Forelimb muscle (tissue), 1 donor: ENCODE measurements at regions not wholly inside any gene's neighbourhood (a gene's known extent, or its start where the extent isn't known, plus 50 kb on each side); places are given as distances from the start of the nearest gene placed in this dataset.

ENCODE experiments used
- DNase-seq: peaks from one replicate; pipeline ENCODE4 v3.0.0-alpha.2; 2013; ENCODE audit warnings: low read depth

GRCh38 chr2:16175247-16175825 lies 235.0 kb downstream of the MYCN start:
- DNase-seq = no peak

DNA sequence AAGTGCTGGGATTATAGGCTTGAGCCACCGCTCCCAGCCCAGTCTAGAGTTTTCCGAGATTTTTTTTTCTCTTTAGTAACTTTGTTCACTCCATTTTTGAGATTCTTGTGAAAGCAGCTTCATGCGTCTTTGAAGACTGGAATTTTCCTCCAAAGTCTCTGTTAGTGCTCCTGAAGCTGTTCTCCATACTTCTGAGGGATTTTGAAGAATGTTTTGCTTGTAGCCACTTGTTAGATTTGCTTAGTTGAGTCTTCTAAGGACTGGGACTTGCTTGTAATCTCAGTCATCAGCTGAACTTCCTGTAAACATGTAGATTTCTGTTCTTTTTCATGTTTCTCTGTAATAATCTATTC lies 234.3 kb downstream of the MYCN start:
- no peak for DNase-seq

- DNase-seq = no peak
Observed at GRCh38 chr2:16173893-16174692, 233.7 kb downstream of the MYCN start.

DNA sequence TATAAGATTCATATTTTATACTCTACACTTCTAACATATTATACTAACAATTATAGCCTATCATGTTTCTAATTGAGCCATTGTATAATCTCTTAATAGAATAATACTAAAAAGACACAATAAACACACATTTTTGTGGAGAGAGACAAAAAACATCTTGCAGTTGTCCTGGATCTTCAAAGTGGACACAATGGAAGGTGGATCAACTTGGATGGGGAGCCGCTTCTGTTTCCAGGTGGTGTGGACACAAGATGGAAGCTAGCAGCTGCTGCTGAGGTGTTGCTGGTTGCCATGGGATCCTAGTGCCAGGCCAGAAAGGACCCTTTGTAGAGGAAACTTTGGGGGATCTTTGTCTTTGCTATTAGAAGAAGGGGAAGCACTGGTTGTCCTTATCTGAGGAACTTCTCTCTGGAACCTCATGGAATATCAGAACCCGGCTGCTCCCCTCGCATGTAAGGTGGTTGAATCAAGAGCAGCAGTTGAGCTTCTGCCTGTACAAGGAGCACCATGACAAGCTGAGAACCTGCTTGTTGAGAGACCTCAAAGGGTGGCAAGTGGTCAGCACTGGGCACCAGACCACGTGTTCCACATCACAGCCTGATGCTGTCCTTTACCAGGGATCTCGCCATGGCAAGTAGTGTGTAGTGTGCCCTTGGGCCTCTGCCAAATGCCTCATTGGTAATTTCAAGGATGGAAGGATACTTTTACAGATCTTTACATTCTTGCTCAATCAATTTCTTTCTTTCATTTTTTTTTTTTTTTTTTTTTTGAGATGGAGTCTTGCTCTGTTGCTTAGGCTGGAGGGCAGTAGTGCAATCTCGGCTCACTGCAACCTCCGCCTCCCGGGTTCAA lies 232.2 kb downstream of the MYCN start:
- no peak for DNase-seq

DNA sequence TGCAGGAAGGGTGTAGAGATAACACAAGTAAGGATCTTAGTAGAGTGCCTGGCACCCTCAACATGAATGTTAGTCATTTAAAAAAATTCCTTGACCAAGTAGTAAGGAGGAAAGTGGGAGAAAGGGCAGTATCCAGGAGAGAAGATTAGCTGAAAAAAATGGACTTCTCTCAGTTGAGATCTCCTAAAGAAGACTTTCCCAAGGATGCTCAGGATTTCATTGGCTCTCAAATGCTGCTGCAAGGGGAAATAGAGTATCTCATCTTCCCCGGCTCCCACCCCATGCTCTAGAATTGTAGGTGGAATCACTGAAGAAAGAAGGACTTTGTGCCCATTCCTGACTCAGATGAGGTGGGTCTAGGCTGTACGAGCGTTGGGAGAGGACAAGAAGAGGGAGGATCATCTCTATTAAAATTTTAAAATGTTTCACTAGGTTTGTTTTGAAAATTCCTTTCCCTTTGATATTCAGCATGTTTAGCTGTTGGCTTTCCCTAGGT lies 231.1 kb downstream of the MYCN start:
- no peak for DNase-seq

- DNase-seq = no peak
Observed at GRCh38 chr2:16170675-16171424, 230.5 kb downstream of the MYCN start.

DNA sequence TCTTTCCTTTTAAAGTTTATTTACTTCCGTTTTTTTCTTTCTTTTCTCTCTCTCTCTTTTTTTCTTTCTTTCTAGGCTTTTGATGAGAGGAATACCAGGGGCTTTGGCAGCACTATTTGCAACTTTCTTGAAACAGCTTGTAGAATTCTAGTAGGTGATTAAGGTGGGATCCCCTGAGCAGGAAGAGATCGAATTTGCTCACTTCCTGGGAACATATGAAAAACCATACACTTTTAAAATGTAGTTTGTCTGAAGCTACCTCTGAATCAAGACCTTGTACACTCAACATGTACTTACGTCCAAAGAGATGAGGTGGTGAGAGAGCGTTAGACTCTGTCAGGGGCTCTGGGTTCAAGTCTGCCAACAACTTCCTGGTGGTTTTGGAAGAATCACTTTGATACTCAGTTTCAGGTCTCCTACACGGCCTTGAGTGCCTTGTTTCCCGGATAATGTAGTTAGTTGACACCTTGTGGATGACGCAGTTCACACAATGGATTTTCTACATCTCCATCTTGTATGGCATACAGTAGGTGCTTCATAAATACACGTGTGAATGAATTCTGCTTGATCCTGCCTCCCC lies 229.1 kb downstream of the MYCN start:
- no peak for DNase-seq

DNA sequence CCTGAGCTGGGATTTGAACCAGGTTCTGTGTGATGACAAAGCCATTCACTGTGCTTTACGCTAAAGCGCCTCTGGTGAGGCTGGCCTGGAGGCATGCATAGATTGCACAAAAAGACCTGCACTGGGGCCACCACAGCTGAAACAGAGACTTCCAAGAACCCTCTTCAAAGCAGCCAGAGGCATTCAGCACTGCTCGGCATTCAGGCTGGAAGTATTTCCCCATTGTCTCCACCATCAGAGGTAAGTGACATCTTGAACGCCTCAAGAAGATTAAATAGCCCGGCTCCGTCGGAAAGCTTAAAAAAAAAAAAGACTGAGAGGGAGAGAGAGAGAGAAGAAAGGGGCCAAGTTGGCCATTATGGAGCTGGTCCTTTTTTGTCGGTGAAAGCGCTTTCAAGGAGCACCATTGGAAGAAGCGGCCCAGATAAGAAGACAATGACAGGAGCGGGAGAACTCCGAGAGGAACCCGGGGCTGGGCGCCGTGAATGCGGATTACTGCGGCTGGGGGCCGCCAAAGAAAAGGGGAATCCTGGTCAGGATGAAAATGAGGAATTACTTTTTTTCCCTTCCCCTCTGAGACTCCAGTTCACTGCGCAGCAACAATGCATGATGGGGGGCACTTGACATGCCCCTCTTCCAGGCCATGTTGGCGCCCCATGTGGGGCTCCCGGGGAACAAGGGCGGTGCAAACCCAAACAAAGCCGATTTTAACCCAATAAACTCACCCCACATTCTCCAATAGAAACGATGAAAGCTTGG lies 228.3 kb downstream of the MYCN start:
- no peak for DNase-seq

DNA sequence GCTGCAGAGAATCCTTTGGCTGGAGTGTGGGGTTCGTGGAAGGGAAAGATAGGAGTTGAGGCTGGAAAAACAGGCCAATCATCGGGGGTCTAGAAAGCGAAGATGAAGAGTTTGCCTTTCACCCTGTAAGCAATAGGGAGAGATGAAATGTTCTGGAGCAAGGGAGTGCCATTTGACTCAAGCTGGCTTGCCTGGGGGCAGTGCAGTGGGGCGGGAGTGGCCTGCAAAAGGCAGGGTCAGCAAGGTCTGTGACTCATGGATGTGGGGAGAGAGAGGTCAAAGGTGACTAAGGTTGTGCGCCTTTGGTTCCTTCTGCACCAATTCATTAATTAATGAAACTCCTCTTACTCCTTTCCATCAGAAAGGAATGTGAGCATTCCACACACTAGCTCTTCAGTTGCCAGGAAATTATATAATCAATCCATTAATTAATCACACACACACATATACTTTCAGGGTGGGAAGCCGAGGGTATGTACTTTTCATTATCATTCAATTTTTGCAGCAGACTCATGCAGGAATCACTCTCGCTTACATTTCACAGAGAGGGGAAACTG lies 227.6 kb downstream of the MYCN start:
- DNase-seq = no peak

- no peak for DNase-seq
Observed at GRCh38 chr2:16167451-16167861, 227.1 kb downstream of the MYCN start.

DNA sequence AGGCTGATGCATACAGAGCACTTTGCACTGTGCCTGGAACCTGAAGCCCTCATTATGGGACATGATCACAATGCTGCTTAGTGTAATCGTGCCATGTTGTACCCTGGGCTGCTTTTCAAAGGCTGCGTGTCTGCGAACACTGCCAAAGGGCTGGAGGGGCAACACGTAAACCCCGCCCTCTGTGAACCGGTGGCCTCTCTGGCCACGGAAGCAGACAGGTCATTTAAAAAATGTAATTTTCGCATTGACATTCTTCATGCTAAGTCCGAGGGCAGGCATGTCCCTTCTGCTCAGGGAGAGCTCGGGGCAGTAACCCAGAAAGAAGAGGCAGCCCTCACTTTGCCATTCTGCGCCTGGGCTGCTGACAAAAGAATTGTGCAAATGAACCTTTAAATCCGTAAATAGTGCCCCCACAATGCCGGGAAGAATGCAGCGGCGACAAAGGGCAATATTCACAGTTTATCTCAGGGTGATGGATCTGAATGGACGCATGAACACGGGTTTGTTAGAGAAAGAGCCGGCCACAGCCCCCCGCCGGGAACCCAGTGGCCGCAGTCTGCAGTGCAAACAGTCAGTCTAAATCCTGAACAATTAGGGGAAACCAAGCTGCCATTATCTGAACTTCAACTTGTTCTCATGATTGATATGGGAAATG lies 226.1 kb downstream of the MYCN start:
- DNase-seq = no peak

DNA sequence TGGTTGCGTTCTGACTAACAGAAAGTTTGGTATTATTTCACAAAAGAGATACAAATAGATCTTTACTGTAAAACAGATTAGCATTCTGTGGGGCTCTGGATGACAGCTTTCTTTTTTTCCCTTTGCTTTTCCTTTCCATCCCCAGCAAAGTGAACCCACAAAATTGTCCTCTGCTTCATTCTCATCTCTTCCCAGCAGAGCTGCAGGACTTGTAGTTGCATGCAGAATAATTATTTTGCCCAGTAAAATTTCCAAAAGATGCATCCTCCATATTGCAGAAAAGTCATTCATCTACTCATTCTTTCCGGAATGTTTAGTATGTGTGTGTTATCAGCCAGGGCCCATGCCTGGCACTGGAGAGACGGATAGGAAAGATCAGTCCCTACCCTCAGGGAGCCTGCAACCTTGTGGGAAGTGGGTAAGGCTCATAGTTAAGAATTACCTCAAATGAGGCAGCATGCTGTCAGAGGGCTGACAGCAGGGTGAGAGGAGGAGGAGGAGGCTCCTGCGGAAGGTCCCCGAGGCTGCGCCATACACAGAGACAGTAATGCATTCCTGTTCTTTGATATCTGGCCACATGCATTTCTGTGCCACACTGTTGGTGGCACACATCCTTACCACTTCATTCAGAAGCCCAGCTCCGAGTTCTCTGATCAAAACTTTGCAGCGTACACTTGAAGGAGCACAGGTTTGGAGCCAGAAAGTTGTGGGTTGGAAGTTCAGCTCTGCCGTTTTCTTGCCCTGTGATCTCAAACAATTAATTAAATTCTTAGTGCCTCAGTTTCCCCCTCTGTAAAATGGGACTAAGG lies 225.4 kb downstream of the MYCN start:
- no peak for DNase-seq

DNA sequence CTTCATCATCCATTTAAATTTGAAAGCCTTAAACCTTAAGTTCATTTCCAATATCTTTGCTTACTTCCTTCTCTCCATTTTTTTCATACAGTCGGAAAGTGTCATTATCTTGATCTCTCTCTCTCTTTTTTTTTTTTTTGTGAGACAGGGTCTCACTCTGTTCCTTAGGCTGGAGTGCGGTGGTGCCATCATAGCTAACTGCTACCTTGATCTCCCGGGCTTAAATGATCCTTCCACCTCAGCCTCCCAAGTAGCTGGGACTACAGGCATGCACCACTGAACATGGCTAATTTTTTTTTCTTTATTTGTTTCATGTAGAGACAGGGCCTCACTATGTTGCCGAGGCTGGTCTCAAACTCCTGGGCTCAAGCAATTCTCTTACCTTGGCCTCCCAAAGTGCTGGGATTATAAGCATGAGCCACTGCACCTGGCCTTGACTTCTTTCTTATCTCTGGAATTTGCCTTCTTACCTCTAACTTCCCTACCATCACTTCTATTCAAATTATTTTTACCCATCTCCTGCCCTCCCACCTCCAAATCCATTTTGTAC lies 222.2 kb downstream of the MYCN start:
- no peak for DNase-seq

DNA sequence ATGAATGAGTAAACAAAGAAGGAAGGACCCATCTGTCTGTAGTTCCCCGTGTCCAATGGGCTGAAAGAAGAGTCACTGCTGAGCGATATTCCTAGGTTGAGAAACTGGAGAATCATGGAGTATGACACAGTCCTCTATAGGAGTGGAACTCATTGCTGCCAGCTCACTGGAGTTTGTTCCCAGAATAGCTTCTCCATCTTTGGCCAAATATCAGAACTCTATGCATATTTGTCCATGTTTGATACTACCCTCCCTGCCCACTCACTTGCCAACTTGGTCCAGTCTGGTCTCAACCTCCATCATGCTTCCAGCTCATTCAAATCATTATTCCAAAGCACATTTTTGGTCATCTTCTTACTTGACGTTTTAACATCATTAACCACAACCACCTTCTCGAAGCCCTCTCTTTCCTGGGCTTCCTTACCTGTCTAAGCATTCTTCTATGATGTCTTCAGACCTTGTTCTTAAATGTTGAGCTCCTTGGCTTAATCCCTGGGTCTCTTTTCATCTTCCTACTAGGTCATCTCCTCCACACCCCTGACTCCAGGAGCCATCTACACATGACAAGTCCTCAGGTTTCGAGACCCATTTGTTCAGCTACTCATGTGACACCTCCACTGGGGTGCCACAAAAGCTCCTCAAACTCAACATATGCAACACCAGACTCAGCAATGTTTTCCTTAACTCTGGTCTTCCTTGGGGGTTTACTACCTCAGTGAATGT lies 221.6 kb downstream of the MYCN start:
- DNase-seq = no peak

DNA sequence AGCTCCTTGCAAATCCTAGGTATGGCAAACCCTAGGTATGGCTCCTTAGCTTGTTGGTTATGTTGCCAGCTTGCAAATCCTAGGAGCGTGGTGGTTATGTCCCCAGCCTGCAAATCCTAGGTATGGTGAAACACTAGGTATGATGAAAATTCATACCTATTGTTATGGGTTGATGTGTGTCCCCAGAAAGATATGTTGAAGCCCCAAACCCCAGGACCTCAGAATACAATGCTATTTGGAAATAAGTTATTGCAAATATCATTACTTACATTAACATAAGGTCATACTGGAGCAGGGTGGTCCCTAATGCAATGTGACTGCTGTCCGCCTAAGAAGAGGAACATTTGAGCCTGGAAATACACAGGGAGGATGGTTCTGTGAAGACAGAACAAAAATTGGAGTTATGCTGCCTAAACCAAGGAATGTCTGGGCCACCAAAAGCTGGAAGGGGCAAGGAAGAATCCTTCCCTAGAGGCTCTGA lies 220.8 kb downstream of the MYCN start:
- no peak for DNase-seq

- no peak for DNase-seq
Observed at GRCh38 chr2:16160281-16161084, 220.1 kb downstream of the MYCN start.

DNA sequence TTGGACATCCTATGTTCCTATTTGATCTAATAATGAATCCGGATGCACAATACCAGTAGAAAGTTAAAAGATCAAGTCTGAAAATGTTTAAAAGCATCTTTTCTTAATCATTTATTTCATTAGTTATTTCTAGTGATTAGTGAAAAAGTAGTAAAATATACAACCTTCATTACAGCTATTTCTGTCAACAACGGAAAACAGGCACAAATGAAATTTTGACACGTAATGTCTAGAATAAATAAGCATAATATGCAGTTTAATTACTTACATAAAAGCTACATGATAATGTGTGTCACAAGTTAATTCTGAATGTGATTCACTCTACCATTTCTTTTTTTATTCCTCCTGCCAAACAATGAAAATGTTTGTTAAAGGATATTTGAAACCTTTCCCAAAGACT lies 216.1 kb downstream of the MYCN start:
- DNase-seq = no peak
